ENCODE measurements at regions not wholly inside any gene's neighbourhood (a gene's known extent, or its start where the extent isn't known, plus 50 kb on each side); places are given as distances from the start of the nearest gene placed in this dataset.
"Not testable (repeated sequence)": the region's sequence is repeated elsewhere in the genome, so short reads cannot be mapped to it uniquely, and the experiment has no call there.

DNA sequence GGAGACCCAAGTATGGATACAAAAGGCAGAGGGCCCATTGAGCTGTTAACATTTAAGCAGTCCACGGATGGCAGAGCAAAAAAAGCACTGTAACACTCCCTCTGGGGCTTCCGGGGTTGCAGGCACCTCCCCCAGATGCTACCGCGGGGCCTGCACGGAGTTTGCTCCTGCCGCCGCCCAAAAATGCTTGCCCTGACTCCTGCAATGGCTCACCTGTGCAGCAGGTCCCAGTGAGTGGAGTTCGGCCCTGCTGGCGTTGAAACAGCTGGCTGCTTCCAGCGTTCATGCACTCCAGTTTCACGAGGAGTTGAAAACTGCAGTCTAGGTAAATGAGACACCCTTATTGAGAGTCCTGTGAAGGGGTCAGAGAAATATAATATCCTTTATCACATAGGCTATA, 832.8 kb downstream of the NCAM2 start:
- H3K4me3 Mint-ChIP-seq = no peak overlapping the region
- no peak for DNase-seq
- peaks cover 6 to 51% (median 21%) of the 10 kb centered on the region in 6 donors for H3K9me3 Mint-ChIP-seq
- no peaks in the 10 kb centered on the region for H3K36me3 Mint-ChIP-seq
- H3K4me1 Mint-ChIP-seq = no peaks in the 10 kb centered on the region
- H3K27ac Mint-ChIP-seq = no peak overlapping the region
- H3K27me3 Mint-ChIP-seq (ENCODE audit: low read depth in 3 of 3) = no peaks in the 10 kb centered on the region

DNA sequence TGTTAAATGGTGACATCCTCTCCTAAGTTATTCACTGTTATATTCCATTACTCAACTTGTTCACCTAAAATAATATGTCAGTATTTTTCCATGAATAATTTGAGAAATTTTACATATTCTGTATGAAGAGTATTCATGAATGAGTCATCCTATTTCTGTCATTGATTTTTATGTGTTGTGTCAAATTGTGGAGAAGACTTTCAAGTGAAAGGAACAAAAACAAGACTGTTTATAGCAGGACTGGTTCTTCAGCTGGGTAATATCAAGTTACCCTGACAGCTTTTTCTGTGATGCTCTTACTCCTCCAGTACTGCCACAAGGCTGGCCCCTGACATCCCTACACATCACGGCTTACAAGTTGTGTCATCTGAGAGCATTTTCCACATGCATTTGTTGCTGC, 847.7 kb downstream of the NCAM2 start:
- no peak for DNase-seq
- Mint-ChIP-seq H3K4me3 (no peak overlapping the region), H3K27me3 (ENCODE audit: low read depth in 3 of 3) (no peaks in the 10 kb centered on the region), H3K4me1 (no peaks in the 10 kb centered on the region), H3K36me3 (no peaks in the 10 kb centered on the region), H3K9me3 (peaks cover 5 to 39% (median 21%) of the 10 kb centered on the region in 6 donors), H3K27ac (no peak overlapping the region)

DNA sequence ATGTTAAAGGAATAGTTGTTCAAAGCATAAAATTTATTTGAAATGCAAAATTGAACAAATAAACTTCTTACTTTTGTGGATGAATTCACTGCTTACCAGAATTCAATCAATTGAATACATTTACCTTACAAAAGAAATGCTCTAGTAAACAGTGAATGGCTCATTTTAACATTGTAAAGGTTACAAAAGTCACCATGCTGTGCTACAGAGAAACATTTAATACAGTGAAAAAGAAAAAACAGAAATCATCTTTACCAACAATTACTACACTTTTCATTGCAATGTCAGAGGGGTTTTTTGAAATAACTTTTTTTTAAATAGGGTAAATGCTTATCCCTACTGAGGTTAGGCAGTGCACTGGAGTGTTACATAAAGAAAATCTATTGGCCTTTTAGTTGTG, 853.0 kb downstream of the NCAM2 start:
- Mint-ChIP-seq H3K36me3 (no peaks in the 10 kb centered on the region), H3K4me1 (no peaks in the 10 kb centered on the region), H3K9me3 (peaks cover 10 to 41% (median 27%) of the 10 kb centered on the region in 6 donors), H3K27me3 (ENCODE audit: low read depth in 3 of 3) (peaks cover 0 to 2% (median 0%) of the 10 kb centered on the region in 3 donors), H3K27ac (no peak overlapping the region), H3K4me3 (no peak overlapping the region)
- DNase-seq = no peak

DNA sequence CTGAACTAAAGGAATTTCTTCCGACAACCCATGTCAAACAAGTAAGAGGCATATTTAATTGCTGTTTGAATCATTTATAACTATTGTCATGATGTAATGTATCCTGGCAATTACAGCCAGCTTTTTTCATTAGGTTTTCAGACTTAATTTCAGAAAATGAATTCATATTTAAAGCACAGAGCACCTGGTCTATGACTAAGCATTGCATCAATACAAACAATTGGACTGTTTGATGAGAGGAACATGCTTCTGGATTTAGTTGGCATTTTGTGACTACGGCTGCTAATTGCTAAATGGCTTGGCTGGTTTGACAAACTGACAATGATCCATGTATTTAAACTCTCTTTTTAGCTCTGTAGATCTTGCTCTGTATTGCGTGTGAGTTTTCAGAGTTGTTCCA, 853.4 kb downstream of the NCAM2 start:
- Mint-ChIP-seq H3K27ac (no peak overlapping the region), H3K4me3 (no peak overlapping the region), H3K36me3 (no peaks in the 10 kb centered on the region), H3K4me1 (no peaks in the 10 kb centered on the region), H3K9me3 (peaks cover 10 to 37% (median 27%) of the 10 kb centered on the region in 6 donors), H3K27me3 (ENCODE audit: low read depth in 3 of 3) (peaks cover 0 to 2% (median 0%) of the 10 kb centered on the region in 3 donors)
- DNase-seq = no peak

DNA sequence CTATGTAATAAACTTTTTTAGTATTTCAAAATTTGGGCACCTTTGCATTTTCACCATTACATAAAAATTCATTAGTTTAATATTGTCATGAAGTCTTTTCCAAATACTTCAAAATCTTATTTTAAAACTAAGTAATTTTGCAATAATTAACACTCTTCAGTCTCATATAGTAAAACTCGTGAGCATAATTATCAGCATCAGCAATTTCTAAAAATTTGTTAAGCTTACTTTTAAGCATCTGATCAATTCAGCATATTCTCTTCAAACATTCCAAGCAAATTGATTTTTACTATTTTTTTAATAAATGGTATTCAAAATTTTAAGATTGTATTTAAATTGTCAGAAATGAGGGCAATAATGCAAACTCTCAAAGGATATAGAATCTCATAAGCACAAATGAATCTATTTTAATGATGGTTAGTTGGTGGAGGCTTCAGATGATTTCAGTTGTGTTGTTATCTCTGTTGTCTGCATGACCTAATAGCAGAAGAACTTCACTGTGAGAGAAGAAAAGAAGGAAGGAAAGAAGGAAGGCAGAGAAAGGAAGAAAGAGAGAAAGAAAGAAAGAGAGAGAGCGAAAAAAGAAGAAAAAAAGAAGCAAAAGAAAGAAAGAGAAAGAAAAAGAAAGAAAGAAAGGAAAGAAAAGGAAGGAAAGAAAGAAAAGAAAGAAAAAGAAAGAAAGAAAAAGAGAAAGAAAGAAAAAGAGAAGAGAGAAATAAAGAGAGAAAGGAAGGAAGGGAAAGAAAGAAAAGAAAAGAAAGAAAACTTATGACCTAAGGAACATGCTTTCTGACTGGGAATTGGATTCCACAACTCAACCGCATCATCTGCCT, 860.5 kb downstream of the NCAM2 start:
- no peak for DNase-seq
- no peak overlapping the region for H3K27ac Mint-ChIP-seq
- no peaks in the 10 kb centered on the region for H3K27me3 Mint-ChIP-seq (ENCODE audit: low read depth in 3 of 3)
- peaks cover 12 to 55% (median 26%) of the 10 kb centered on the region in 6 donors for H3K9me3 Mint-ChIP-seq
- H3K4me3 Mint-ChIP-seq = no peak overlapping the region
- no peaks in the 10 kb centered on the region for H3K4me1 Mint-ChIP-seq
- no peaks in the 10 kb centered on the region for H3K36me3 Mint-ChIP-seq

DNA sequence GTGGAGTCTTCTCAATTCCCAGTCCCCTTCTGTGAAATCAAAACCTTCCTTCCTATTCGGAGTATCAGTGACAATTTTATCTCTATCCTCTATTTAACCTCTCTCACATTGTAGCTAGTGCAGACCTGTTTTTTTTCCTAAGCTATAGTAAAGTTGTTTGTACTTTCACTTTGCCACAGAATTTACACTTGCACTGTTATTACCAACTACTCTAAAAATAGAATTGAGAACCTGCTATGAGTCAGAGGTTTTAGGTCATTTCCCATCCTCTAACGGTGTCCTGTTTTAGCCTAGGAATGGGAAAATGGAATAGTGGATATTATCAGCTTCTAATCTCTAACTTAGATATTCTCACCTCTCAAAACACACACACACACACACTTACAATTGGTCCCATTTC, 862.7 kb downstream of the NCAM2 start:
- Mint-ChIP-seq H3K27ac (no peak overlapping the region), H3K4me1 (no peaks in the 10 kb centered on the region), H3K9me3 (peaks cover 9 to 38% (median 20%) of the 10 kb centered on the region in 6 donors), H3K4me3 (no peak overlapping the region), H3K36me3 (no peaks in the 10 kb centered on the region), H3K27me3 (ENCODE audit: low read depth in 3 of 3) (no peaks in the 10 kb centered on the region)
- DNase-seq = no peak

DNA sequence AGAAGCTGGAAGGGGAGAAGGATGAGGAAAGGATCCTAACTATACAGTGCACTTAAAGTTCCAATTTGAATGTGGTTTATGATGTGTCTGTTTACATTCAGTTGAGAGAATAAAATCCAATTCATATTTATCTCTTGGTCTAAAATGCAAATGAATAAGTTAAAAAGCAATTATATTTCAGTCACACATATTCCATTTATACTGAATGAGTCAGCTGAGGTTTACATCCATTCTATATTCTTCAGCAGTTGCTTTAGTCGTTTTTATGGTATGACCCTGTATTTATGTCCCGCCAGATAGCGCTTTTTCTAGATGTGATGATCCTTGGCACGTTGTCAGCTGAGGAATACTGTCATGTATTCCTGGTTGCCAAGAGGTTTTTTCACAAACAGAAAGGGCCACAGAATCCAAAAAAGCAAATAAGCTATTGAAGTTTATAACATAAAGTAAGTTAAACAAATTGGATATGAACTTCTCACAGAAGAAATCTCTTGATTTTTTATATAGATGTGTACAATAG, 866.2 kb downstream of the NCAM2 start:
- H3K4me3 Mint-ChIP-seq = no peak overlapping the region
- H3K4me1 Mint-ChIP-seq = no peaks in the 10 kb centered on the region
- no peak for DNase-seq
- no peaks in the 10 kb centered on the region for H3K27me3 Mint-ChIP-seq (ENCODE audit: low read depth in 3 of 3)
- H3K27ac Mint-ChIP-seq = no peak overlapping the region
- H3K36me3 Mint-ChIP-seq = no peaks in the 10 kb centered on the region
- peaks cover 14 to 34% (median 24%) of the 10 kb centered on the region in 6 donors for H3K9me3 Mint-ChIP-seq

DNA sequence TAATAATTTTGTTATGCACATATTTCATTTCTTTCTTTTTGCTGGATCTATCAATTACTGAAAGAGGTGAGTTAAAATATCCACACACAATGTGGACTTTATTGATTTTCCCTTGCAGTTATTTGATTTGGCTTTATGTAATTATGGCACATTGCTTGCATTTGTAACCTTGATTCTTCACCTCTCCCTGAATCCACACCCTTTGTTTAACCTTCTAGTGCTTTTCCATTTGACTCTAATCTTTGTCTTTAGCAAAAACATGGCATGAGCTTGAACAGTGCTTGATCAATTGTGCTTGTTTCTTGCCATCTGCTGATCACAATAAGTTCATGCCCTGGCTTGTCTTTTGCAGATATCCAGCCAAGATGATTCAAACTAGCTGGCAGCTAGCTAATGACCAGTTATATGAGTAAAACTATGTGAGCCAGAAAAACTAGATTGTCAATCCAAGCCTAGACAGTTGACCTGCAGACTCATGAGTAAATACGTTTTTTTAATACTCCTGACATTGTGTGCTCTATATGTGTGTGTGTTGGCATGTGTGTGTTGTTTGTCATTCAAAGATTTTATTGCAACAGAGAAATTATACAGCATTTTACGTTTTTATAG, 899.2 kb downstream of the NCAM2 start:
- no peak overlapping the region for H3K27ac Mint-ChIP-seq
- no peak for DNase-seq
- H3K4me1 Mint-ChIP-seq = no peaks in the 10 kb centered on the region
- H3K27me3 Mint-ChIP-seq (ENCODE audit: low read depth in 3 of 3) = peaks cover 0 to 1% (median 0%) of the 10 kb centered on the region in 3 donors
- H3K9me3 Mint-ChIP-seq = peaks cover 17 to 53% (median 38%) of the 10 kb centered on the region in 6 donors
- no peak overlapping the region for H3K4me3 Mint-ChIP-seq
- H3K36me3 Mint-ChIP-seq = no peaks in the 10 kb centered on the region

DNA sequence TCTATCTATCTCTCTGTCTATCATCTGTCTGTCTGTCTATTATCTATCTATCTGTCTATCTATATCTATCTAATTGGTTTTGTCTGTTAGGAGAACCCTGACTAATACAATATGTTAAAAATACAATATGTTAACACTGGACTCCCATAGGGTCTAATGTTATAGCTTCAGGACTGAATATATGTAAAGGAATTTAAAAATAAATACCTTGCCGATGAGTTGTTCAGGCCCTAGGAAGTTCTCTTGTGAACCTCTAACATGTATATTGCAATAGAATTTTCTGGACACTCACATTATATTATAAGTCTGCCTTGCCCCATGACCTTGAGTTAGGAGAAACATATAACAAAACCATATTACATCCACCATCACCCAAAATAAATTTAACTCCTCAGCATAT, 900.6 kb downstream of the NCAM2 start:
- no peak for DNase-seq
- no peaks in the 10 kb centered on the region for H3K36me3 Mint-ChIP-seq
- H3K27me3 Mint-ChIP-seq (ENCODE audit: low read depth in 3 of 3) = peaks cover 0 to 1% (median 0%) of the 10 kb centered on the region in 3 donors
- H3K9me3 Mint-ChIP-seq = peaks cover 16 to 41% (median 31%) of the 10 kb centered on the region in 6 donors
- no peaks in the 10 kb centered on the region for H3K4me1 Mint-ChIP-seq
- no peak overlapping the region for H3K4me3 Mint-ChIP-seq
- no peak overlapping the region for H3K27ac Mint-ChIP-seq

DNA sequence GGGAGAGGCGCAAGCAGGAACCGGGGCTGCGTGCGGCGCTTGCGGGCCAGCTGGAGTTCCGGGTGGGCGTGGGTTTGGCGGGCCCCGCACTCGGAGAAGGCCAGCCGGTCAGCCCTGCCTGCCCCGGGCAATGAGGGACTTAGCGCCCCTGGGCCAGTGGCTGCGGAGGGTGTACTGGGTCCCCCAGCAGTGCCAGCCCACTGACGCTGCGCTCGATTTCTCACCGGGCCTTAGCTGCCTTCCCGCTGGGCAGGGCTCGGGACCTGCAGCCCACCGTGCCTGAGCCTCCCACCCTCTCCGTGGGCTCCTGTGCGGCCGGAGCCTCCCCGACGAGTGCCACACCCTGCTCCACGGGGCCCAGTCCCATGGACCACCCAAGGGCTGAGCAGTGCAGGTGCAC, 904.2 kb downstream of the NCAM2 start:
- not testable (repeated sequence) for H3K36me3 Mint-ChIP-seq; H3K4me1 Mint-ChIP-seq; DNase-seq; H3K27me3 Mint-ChIP-seq (ENCODE audit: low read depth in 3 of 3); H3K4me3 Mint-ChIP-seq; H3K27ac Mint-ChIP-seq
- H3K9me3 Mint-ChIP-seq = peaks cover 5 to 33% (median 17%) of the 10 kb centered on the region in 6 donors

DNA sequence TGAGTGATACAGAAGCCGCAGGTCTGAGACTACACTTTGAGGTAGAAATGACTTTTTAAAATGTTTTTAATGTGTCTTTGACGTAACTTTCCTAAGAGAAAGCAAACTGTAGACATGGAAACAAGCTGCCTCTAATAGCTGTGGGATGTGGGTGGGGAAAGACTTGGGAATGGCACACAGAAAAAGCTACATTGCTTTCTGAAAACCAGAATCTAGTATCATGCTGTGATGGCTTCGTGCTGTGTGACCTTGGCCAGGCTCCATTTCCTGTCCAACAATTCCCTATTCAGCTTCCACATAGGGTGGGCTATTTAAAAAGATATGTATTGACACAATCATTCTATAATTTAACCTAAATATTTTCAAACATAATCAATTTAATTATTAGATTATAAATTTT, 909.1 kb downstream of the NCAM2 start:
- H3K27ac Mint-ChIP-seq = no peak overlapping the region
- no peak overlapping the region for H3K4me3 Mint-ChIP-seq
- H3K4me1 Mint-ChIP-seq = no peaks in the 10 kb centered on the region
- H3K36me3 Mint-ChIP-seq = peaks cover 0 to 3% (median 0%) of the 10 kb centered on the region in 3 donors
- H3K27me3 Mint-ChIP-seq (ENCODE audit: low read depth in 3 of 3) = no peaks in the 10 kb centered on the region
- H3K9me3 Mint-ChIP-seq = peaks cover 3 to 45% (median 16%) of the 10 kb centered on the region in 6 donors
- no peak for DNase-seq

DNA sequence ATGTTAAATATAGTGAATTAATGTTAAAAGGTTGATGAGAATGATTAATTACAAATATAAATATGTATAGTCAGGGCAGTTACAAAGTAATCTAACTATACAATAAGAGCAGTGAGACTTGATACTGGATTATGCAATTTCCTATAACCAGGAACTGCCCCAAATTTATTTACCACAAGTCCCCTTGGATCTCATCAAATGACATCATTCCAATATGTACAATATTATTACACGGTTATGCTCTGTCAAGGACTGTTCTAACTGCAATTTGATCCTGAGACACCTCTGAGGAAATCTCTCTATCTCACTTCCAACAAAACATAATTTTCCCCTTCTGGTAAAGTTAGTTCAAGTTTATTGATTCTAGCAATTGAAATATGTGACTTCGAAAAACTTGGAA, 917.6 kb downstream of the NCAM2 start:
- DNase-seq = no peak
- Mint-ChIP-seq H3K27ac (no peak overlapping the region), H3K27me3 (ENCODE audit: low read depth in 3 of 3) (no peaks in the 10 kb centered on the region), H3K9me3 (peaks cover 3 to 34% (median 21%) of the 10 kb centered on the region in 6 donors), H3K36me3 (no peaks in the 10 kb centered on the region), H3K4me1 (no peaks in the 10 kb centered on the region), H3K4me3 (no peak overlapping the region)

DNA sequence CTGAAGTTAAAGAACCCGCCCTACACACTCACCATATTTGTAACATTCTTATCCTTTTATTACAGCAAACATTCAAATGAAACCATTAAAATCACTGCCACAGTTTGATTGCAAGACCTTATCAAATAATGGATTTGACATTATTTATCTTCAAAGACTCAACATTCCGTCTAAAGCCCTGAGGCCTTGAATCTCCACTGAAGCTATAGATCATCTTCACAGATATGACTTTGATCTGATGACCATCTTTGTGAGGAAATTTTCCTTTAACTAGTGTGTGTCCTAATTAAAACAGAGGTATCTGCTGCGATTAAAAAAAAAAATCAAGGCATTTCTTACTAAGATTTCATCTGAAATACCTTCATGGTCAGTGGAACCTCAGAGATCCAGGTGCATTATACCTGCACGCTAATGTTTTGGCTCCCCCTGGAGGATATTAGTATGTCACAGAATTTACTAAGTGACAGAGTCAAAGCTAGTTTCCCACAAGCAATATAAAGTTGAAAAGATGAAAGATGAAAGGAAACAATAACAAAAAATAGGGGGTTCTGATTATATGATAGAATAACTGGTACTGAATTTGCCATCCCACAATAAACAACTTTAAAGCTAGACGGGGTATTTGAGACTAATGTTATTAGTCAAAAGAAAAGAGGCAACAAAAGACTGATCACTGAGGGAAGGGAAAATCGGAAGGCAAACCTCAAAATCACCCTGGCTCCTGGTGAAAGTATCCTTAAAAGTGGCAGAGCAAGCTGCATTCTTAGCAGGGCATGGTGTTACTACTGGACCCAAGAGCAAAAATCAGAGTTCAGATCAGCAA, 923.4 kb downstream of the NCAM2 start:
- H3K27me3 Mint-ChIP-seq (ENCODE audit: low read depth in 3 of 3) = no peaks in the 10 kb centered on the region
- no peak for DNase-seq
- H3K27ac Mint-ChIP-seq = no peak overlapping the region
- no peaks in the 10 kb centered on the region for H3K4me1 Mint-ChIP-seq
- no peak overlapping the region for H3K4me3 Mint-ChIP-seq
- no peaks in the 10 kb centered on the region for H3K36me3 Mint-ChIP-seq
- peaks cover 4 to 22% (median 13%) of the 10 kb centered on the region in 6 donors for H3K9me3 Mint-ChIP-seq

DNA sequence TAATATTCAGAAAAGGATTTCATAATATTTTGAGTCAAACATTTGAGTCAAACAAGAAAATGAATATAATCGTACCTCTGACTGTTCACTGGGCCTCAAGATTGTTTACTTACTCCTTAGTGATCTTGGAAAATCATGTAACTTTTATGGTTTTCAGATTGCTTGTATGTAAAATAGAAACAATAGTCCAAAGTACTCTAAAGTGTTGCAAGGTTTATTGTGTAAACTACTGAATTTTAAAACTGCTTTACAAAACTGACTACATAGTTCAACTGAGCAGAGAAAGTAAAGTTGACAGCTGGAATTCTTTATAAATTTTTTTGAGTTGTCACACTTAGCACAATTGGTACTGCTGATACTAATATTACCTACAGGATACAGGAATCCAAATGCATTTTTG, 931.0 kb downstream of the NCAM2 start:
- Mint-ChIP-seq H3K27ac (no peak overlapping the region), H3K4me1 (no peaks in the 10 kb centered on the region), H3K36me3 (peaks cover 0 to 3% (median 0%) of the 10 kb centered on the region in 3 donors), H3K27me3 (ENCODE audit: low read depth in 3 of 3) (no peaks in the 10 kb centered on the region), H3K4me3 (no peak overlapping the region), H3K9me3 (peaks cover 5 to 11% (median 8%) of the 10 kb centered on the region in 6 donors)
- DNase-seq = no peak
